Endothelial cell of umbilical vein (primary cell): ENCODE measurements at regions not wholly inside any gene's neighbourhood (a gene's known extent, or its start where the extent isn't known, plus 50 kb on each side); places are given as distances from the start of the nearest gene placed in this dataset.

Experiments used
- BruUV-seq: library from RNA; stranded (reverse); fragments of 400-500 nt; replicated peaks from 2 replicates; lab custom pipeline; 2021; lab: Mats Ljungman, UMichigan
- CTCF ChIA-PET: fragments of 300-600, 350-600 bp; sonication (Branson Sonifier 250); formaldehyde crosslinking; loops from one replicate; lab custom pipeline; 2021; ENCODE audit warnings: antibody characterized with exemption, inconsistent platforms; lab: Charles Lee
- POLR2A ChIA-PET: fragments of 300-600, 350-600 bp; sonication (Branson Sonifier 250); formaldehyde crosslinking; loops from one replicate; lab custom pipeline; 2021; ENCODE audit warnings: antibody characterized with exemption, inconsistent platforms; lab: Charles Lee
- DNase-seq: peaks from one replicate; pipeline ENCODE4 v3.0.0-alpha.2; 2011; ENCODE audit warnings: low read depth, low spot score
- FAIRE-seq: peaks from 2 replicates; lab custom pipeline; 2011; peaks lifted over from hg19 to GRCh38; lab: Jason Lieb, UNC
- H2AFZ ChIP-seq: 2 replicates; pipeline ENCODE4 v1.6.0; 2012; ENCODE audit warnings: low read depth, low read length, control low read depth, inconsistent platforms
- H3K27ac ChIP-seq: 2 replicates; pipeline ENCODE4 v1.5.1; 2011; ENCODE audit warnings: low read depth, mild to moderate bottlenecking, control low read depth, low read length, moderate library complexity; ENCODE audit not compliant: insufficient read depth
- H3K27me3 ChIP-seq, 2 experiments: 2 replicates each; pipeline versions ENCODE4 v1.6.0 to v1.6.1; 2011; ENCODE audit warnings: low read length in 2 of 2, mixed read lengths in 1 of 2; ENCODE audit not compliant: control insufficient read depth in 2 of 2, insufficient read depth in 2 of 2
- H3K36me3 ChIP-seq, 2 experiments: 2 replicates in 1 of 2; 3 replicates in 1 of 2; pipeline ENCODE4 v1.5.1; 2011; ENCODE audit warnings: low read length in 2 of 2, mild to moderate bottlenecking in 1 of 2, moderate library complexity in 1 of 2; ENCODE audit not compliant: control insufficient read depth in 2 of 2, insufficient read depth in 2 of 2; ENCODE audit errors: extremely low read depth in 1 of 2
- H3K4me1 ChIP-seq: 3 replicates; pipeline ENCODE4 v1.5.1; 2011; ENCODE audit warnings: mild to moderate bottlenecking, low read length; ENCODE audit not compliant: control insufficient read depth, insufficient read depth; ENCODE audit errors: extremely low read depth
- H3K4me2 ChIP-seq: 2 replicates; pipeline ENCODE4 v1.6.1; 2011; ENCODE audit warnings: low read length, control low read depth, mixed read lengths; ENCODE audit not compliant: insufficient read depth
- H3K4me3 ChIP-seq, 3 experiments: fragments of 200-600 bp in 1 of 3; sonication (generic), shearing (Covaris generic) in 1 of 3; replicated peaks in 1 of 3; 2 replicates each; pipeline ENCODE4 v1.5.1; 2011 to 2016; ENCODE audit warnings: control low read depth in 3 of 3, low read length in 3 of 3, mild to moderate bottlenecking in 2 of 3, inconsistent platforms in 1 of 3, low read depth in 1 of 3, moderate library complexity in 1 of 3; ENCODE audit not compliant: insufficient read depth in 1 of 3
- H3K79me2 ChIP-seq: 2 replicates; pipeline ENCODE4 v1.6.0; 2012; ENCODE audit warnings: low read length, inconsistent platforms; ENCODE audit not compliant: control insufficient read depth, insufficient read depth
- H3K9ac ChIP-seq: replicated peaks from 2 replicates; pipeline ENCODE3; 2011; ENCODE audit warnings: low read length, control low read depth; ENCODE audit not compliant: insufficient read depth; ENCODE audit errors: extremely low read depth
- H3K9me1 ChIP-seq: replicated peaks from 3 replicates; pipeline ENCODE4 v1.6.0; 2011; ENCODE audit warnings: mild to moderate bottlenecking, low read length; ENCODE audit not compliant: control insufficient read depth, insufficient read depth; ENCODE audit errors: extremely low read depth
- H3K9me3 ChIP-seq: replicated peaks from 2 replicates; pipeline ENCODE4 v1.5.1; 2012; ENCODE audit warnings: low read length, inconsistent platforms; ENCODE audit not compliant: control insufficient read depth, insufficient read depth
- H4K20me1 ChIP-seq: replicated peaks from 2 replicates; pipeline ENCODE3; 2011; ENCODE audit warnings: mild to moderate bottlenecking, low read length; ENCODE audit not compliant: control insufficient read depth, insufficient read depth; ENCODE audit errors: extremely low read depth
- EZH2 ChIP-seq: IDR thresholded peaks from 2 replicates; pipeline ENCODE4 v1.6.1; 2012; ENCODE audit warnings: borderline replicate concordance, low read depth, mild to moderate bottlenecking, moderate library complexity, low read length, inconsistent platforms; ENCODE audit not compliant: severe bottlenecking
- FOS ChIP-seq: IDR thresholded peaks from 2 replicates; pipeline ENCODE4 v1.6.1; 2011; ENCODE audit warnings: mild to moderate bottlenecking, low read length, moderate library complexity, borderline replicate concordance; ENCODE audit not compliant: insufficient read depth
- GATA2 ChIP-seq: IDR thresholded peaks from 2 replicates; pipeline ENCODE4 v1.7.0; 2011; ENCODE audit warnings: low read depth, mild to moderate bottlenecking, moderate library complexity, mixed read lengths, low read length; ENCODE audit not compliant: insufficient read length, insufficient read depth
- JUN ChIP-seq: IDR thresholded peaks from 2 replicates; pipeline ENCODE4 v1.6.1; 2011; ENCODE audit warnings: borderline replicate concordance, low read depth; ENCODE audit not compliant: insufficient read length, insufficient read depth
- MYC ChIP-seq: IDR thresholded peaks from one replicate; pipeline ENCODE4 v1.6.1; 2011; ENCODE audit warnings: mild to moderate bottlenecking, low read depth, low read length
- POLR2A ChIP-seq: IDR thresholded peaks from 2 replicates; pipeline ENCODE4 v1.6.1; 2012; ENCODE audit warnings: low read depth, mild to moderate bottlenecking, control low read depth, low read length
- POLR2AphosphoS5 ChIP-seq: IDR thresholded peaks from 2 replicates; pipeline ENCODE4 v1.6.1; 2012; ENCODE audit warnings: low read depth, mild to moderate bottlenecking, control low read depth, low read length, moderate library complexity; ENCODE audit not compliant: insufficient read depth
- dilution Hi-C: fragments of 300-500 bp; cut with MboI; formaldehyde crosslinking; loops from one replicate; pipeline ENCODE4 v1.15.0; 2019; ENCODE audit warnings: low sequenced_read_pairs; ENCODE audit not compliant: extremely low pct_ligation_motif_present
- intact Hi-C: fragments of 100-400 bp; cut with micrococcal nuclease; formaldehyde crosslinking; loops from one replicate; pipeline ENCODE4 v1.10.0; 2022
- TF ChIP-seq, protein P1 (sequence below): IDR thresholded peaks from 2 replicates; pipeline ENCODE4 v1.6.1; 2011; ENCODE audit not compliant: insufficient read depth, insufficient read length
- TF ChIP-seq, protein P2 (sequence below), 2 donors: IDR thresholded peaks; 1 replicate in 1 of 2; 2 replicates in 1 of 2; pipeline ENCODE4 v1.5.1; 2011; ENCODE audit warnings: low read length in 2 of 2, mild to moderate bottlenecking in 2 of 2, moderate library complexity in 2 of 2, control low read depth in 1 of 2, inconsistent platforms in 1 of 2, low read depth in 1 of 2; ENCODE audit not compliant: insufficient read depth in 1 of 2; ENCODE audit errors: extremely low read depth in 1 of 2

DNA sequence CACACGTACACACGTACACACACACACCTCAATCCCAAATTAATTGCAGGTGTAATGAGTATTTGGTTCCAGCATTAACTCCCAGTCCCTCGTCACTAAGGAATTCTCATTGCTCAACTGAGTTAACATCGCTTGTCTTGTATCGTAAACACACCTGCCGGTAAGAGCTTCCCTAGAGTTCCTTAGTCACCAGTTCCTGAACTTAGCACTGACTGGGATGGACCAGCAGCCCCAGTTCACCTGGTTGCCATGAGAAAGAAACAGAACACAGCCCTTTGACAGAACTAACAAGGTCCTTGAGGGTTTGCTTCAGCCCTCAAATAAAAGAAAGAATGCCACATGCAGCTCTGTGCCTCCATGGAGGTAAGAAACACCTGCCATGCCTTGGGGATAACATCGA is 66.3 kb upstream of the SLCO3A1 start:
- no peak for FAIRE-seq
- no peak for TF ChIP-seq POLR2A
- TF ChIP-seq JUN, result no peak
- TF ChIP-seq FOS, result no peak
- TF ChIP-seq, protein P1, sequence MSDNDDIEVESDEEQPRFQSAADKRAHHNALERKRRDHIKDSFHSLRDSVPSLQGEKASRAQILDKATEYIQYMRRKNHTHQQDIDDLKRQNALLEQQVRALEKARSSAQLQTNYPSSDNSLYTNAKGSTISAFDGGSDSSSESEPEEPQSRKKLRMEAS, result no peak
- no peak for TF ChIP-seq GATA2
- TF ChIP-seq, protein P2, sequence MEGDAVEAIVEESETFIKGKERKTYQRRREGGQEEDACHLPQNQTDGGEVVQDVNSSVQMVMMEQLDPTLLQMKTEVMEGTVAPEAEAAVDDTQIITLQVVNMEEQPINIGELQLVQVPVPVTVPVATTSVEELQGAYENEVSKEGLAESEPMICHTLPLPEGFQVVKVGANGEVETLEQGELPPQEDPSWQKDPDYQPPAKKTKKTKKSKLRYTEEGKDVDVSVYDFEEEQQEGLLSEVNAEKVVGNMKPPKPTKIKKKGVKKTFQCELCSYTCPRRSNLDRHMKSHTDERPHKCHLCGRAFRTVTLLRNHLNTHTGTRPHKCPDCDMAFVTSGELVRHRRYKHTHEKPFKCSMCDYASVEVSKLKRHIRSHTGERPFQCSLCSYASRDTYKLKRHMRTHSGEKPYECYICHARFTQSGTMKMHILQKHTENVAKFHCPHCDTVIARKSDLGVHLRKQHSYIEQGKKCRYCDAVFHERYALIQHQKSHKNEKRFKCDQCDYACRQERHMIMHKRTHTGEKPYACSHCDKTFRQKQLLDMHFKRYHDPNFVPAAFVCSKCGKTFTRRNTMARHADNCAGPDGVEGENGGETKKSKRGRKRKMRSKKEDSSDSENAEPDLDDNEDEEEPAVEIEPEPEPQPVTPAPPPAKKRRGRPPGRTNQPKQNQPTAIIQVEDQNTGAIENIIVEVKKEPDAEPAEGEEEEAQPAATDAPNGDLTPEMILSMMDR (IDR thresholded peaks at IDR 0.05; ENCODE audit: extremely low read depth in 1 of 2, insufficient read depth in 1 of 2, low read depth in 1 of 2, low read length in 2 of 2), result no peak
- no peak for TF ChIP-seq MYC
- TF ChIP-seq POLR2AphosphoS5, result no peak
- TF ChIP-seq EZH2, result no peak
- intact Hi-C loops, result no loop called here
- no peak for DNase-seq
- ChIA-PET CTCF (no interaction called here), POLR2A (no interaction called here)
- Histone ChIP-seq H3K36me3 (no peaks in the 10 kb centered on the region), H3K27ac (no peak overlapping the region), H3K79me2 (no peaks in the 10 kb centered on the region), H3K27me3 (no peaks in the 10 kb centered on the region), H3K9me3 (peaks cover 6% of the 10 kb centered on the region), H3K4me2 (no peak overlapping the region), H3K4me1 (no peaks in the 10 kb centered on the region), H2AFZ (no peak overlapping the region), H3K9me1 (no peaks in the 10 kb centered on the region), H3K4me3 (no peak overlapping the region), H4K20me1 (no peaks in the 10 kb centered on the region), H3K9ac (no peak overlapping the region)
- BruUV-seq, result no TSS peak
- dilution Hi-C loops, result no loop called here
